Putamen (tissue), 1 donor: ENCODE measurements at regions not wholly inside any gene's neighbourhood (a gene's known extent, or its start where the extent isn't known, plus 50 kb on each side); places are given as distances from the start of the nearest gene placed in this dataset.
"Not testable (repeated sequence)": the region's sequence is repeated elsewhere in the genome, so short reads cannot be mapped to it uniquely, and the experiment has no call there.

Experiments
- DNase-seq: peaks from one replicate; pipeline ENCODE4 v3.0.0-alpha.2; 2016; ENCODE audit warnings: low spot score

- DNase-seq, result no peak
Observed at GRCh38 chr13:100811024-100811865, 136.7 kb upstream of the TMTC4 start.

DNA sequence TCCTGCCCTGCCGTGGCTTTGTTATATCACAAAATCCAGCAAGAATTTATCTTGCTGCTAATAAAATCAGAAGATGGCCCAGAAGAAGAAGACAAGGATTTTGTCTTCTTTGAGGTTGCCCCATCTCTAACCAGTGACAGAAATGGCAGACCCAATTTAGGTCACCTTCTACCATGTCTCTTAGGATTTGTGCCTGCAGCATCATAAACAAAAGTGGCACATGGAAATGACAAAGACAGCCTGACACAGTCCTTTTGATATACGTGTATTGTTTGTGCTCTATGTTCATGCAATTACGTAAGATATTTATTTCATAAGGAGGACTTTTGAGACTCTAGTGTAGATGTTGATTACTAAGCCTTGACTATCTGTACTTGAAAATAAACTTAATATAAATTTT is 135.9 kb upstream of the TMTC4 start:
- no peak for DNase-seq

GRCh38 chr13:100809856-100810255 is 135.3 kb upstream of the TMTC4 start:
- no peak for DNase-seq

DNA sequence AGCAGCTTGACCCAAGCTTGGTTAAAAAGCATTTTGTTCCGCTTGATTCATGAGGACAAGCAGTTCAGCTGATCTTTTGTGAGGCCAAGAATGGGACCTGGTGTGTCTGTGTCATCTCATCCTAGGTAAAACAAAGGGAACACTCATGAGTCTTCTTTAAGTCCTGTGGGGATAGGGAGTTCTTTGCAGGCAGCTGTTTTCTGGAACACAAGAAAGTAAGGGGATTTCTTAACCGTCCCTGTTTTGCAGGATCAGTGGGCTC is 134.5 kb upstream of the TMTC4 start:
- no peak for DNase-seq

DNA sequence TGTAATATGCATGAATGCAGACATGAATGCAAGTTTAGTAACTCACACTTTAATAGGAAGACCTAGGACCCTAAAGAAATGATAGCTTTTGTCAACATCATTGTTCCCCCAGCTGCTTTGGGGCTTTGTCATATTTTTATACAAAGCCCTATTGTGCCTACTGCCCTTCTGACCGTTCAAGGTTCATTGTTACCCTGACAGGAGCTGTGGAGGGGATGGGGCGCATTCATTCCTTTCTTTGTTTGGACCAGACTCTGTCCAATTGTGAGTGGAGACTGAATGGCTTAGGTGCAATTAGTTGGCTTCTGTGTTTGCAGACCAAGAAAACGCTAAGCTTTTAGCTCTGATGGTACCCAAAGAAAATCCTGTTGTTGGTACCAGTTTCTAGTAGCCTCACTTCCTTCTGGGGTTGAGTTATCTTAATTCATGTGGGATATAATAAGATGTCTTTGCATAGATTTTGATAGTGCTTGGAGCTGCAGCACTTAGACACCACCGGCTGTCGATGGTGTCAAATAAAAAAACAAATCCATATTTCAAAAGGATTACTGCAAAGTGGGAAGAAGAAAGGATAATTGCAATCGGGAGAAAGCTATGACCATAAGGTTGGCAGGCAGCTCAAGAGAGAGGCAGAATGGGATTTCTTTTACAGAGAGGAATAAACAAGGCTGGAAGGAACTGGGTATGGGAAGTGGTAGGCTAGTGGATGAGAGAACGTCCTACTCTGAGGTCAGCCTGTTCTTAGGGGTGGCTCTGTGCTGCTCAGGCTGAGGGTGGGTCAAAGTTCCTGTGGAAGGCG is 133.9 kb upstream of the TMTC4 start:
- peak; percentile 48 for DNase-seq

DNA sequence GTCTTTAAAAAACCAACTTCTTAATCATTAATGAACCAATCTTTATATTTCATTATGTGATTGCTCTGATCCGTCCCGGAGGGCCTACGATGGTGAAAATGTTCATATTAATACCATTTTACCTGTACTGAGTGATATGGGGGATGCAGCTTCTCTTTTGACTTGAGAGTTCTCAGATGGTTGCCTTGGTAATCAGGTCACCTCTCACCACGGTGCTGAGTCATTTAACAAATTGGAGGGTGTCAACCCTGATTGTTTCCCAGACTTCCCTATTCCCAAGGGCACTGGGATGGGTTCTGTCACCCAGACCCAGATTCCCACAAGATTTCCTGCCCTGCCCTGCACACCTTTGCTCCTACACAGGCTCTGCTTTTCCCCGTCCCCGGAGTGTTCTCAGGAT is 128.5 kb upstream of the TMTC4 start:
- no peak for DNase-seq

- DNase-seq, result no peak
Observed at GRCh38 chr13:100800283-100800875, 125.8 kb upstream of the TMTC4 start.

GRCh38 chr13:100798739-100799361 is 124.3 kb upstream of the TMTC4 start:
- DNase-seq, result no peak

GRCh38 chr13:100797921-100798320 is 123.3 kb upstream of the TMTC4 start:
- no peak for DNase-seq

GRCh38 chr13:100796463-100796862 is 121.9 kb upstream of the TMTC4 start:
- DNase-seq, result no peak

DNA sequence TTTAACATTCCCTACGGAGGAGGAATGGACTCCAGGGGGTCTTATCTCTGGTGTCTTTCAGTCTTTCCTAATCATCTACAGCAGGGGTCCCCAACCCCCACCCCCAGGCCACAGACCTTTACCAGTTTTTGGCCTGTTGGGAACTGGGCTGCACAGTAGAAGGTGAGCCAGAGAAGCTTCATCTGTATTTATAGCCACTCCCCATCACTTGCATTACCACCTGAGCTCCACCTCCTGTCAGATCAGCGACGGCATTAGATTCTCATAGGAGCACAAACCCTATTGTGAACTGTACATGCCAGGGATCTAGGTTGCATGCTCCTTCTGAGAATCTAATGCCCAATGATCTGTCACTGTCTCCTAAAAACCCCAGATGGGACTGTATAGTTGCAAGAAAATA is 120.0 kb upstream of the TMTC4 start:
- no peak for DNase-seq

DNA sequence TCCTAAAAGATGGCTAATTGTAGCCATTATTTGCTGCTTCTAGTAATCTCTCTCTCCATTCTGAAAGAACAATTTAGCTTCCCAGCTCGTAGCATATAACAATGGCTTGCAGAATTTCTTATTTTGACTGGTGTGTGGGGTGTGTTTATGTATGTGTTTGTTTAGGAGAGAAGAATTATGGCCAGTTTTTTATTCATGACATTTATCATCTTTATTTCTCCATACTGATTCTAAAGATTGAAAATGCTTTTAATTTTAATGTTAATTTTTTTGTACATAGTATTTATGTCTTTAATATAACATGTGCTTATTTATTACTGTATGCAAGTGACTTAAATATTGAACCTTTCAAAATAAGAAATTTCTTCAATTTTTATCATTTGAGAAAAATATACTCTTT is 115.8 kb upstream of the TMTC4 start:
- DNase-seq, result no peak

- no peak for DNase-seq
Observed at GRCh38 chr13:100789968-100790367, 115.4 kb upstream of the TMTC4 start.

GRCh38 chr13:100789481-100789880 is 114.9 kb upstream of the TMTC4 start:
- DNase-seq, result peak; percentile 83

GRCh38 chr13:100789025-100789424 is 114.4 kb upstream of the TMTC4 start:
- DNase-seq, result no peak

DNA sequence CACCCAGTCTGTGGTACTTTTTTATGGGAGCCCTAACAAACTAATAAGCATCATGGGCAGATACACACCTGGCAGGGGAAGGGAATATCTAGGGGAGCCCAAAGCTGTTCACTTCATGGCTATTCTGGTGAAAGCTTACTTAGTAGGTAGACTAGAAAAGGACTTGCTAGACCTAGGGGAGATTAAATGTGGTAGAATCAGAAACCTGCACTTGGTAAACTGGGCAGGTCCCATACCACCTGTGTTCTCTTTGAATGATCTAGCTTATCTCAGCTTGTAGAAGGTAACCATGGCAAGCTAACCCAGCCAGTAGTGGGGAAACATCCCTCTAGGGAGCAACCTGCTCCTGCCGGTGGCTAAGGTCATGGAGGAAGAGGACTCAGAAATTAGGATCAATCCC is 113.9 kb upstream of the TMTC4 start:
- DNase-seq, result no peak

GRCh38 chr13:100787899-100788298 is 113.3 kb upstream of the TMTC4 start:
- DNase-seq, result no peak

- peak; percentile 60 for DNase-seq
Observed at GRCh38 chr13:100776686-100777085, 102.1 kb upstream of the TMTC4 start.

DNA sequence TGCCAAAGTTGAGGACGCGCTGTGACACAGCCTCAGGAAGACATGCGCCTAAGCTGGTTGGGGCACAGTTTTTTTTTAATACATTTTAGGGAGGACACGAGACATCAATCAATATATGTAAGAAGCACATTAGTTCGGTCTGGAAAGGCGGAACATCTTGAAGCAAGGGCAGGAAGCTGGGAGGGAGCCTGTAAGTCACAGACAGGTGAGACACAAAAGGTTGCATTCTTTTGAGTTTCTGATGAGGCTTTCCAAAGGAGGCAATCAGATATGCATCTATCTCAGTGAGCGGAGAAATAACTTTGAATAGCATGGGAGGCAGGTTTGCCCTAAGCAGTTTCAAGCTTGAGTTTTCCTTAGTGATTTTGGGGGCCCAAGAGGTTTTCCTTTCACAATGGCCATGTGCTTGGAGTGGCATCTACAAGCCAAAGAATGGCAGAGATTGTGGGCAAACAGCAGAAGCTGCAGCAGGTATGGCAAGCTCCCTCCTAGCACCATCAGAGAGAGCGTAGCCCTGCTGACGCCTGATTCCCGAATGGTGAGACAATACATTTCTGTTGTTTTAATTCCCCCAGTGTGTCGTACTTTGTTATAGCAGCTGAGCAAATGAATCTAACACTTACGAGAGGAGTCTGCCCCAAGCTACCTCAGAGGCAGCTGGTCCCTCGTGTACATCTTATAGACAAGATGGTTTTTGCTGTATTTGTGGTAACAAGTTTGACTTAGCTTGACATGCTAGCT is 99.5 kb upstream of the TMTC4 start:
- no peak for DNase-seq

DNA sequence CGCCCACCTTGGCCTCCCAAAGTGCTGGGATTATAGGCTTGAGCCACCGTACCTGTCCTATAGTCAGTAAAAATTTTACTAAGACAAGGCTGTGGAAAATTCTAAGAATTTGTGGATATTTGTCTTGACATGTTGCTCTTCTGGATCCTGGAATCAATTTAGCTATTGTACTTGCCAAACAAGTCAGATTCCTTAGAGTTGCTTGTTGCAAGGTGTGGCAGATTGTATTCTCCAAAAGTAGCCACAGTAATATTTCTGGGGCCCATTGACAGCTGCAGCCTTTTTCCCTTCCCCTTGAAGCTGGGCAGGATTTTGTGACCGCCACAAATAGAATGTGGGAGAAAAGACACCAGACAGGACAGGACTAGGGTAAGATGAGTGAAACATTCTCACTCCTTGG is 98.8 kb upstream of the TMTC4 start:
- DNase-seq, result no peak

DNA sequence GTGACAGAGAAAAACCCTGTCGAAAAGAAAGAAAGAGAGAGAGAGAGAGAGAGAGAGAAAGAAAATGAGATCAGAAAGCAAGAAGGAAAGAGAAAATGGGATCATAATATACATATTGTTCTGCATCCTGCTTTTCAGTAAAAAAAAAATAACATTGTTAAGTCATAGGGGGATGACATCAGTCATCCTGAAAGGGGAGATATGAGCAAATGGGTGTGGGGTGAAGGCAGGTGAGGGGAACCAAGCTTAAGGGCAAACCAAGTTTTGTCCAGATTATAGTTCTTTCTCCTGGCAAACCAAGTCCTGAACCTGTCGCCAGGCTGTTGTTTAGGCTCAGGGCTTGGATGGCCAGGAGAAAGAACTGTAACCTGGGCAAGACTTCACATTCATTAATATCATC is 92.6 kb upstream of the TMTC4 start:
- DNase-seq, result no peak

- not testable (repeated sequence) for DNase-seq
Observed at GRCh38 chr13:100766570-100766969, 92.0 kb upstream of the TMTC4 start.
